Suppressor macrophage treated with lipopolysaccharide for 4 hours (primary cell): ENCODE measurements at regions not wholly inside any gene's neighbourhood (a gene's known extent, or its start where the extent isn't known, plus 50 kb on each side); places are given as distances from the start of the nearest gene placed in this dataset.
"Not testable (repeated sequence)": the region's sequence is repeated elsewhere in the genome, so short reads cannot be mapped to it uniquely, and the experiment has no call there.

Source experiments
- DNase-seq: peaks from one replicate; pipeline ENCODE4 v3.0.0-alpha.2; 2020

DNA sequence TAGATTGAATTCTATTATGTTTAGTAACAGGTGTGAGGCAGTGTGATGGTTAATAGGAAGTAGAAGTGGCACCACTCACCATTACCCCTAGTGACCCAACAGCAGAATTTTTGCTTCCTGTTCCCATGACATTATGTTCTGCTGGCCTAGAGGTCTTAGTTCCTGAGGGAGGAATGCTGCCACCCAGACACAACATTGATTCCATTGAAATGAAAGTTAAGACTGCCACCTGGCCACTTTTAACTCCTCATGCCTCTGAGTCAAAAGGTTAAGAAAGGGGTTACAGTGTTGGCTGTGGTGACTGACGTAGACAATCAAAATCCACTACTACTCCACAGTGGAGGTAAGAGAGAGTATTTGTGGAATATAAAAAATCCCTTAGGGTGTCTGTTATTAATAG, 218.9 kb upstream of the NMUR2 start:
- DNase-seq = no peak

DNA sequence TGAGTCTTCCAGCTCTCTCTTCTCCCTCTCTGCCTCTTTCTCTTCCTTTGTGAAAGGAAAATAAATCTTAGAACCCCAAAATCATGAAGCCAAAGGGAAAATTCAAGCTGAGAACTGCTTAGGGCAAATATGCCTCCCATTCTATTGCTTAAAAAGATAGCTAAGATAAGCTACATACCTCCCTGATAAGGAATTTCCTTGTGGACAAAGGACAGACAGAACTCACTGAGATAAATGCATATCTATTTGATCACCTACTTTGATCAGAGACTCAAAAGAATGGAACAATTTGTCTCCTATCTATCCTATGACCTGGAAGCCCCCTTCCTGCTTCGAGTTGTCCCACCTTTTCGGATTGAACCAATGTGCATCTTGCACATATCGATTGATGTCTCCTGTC, 220.6 kb upstream of the NMUR2 start:
- no peak for DNase-seq

DNA sequence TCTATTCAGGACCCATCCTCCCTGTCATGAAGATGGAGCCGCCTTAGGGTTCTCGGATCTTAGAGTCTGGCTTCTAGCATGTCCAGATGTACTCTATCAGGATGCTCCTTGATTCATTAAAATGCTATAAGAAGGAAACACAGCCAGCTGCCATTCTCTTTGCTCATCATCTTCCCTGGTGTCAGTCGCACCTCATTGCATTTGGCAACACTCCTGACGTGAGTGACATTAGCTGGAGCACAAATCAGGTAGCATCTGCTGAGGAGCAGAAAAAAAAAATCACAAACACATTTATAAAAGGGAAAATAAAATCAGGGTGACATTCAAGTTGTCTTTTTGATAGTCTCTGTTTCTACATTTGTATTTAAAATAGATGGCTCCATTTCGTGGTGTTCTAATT, 226.1 kb upstream of the NMUR2 start:
- DNase-seq = no peak

DNA sequence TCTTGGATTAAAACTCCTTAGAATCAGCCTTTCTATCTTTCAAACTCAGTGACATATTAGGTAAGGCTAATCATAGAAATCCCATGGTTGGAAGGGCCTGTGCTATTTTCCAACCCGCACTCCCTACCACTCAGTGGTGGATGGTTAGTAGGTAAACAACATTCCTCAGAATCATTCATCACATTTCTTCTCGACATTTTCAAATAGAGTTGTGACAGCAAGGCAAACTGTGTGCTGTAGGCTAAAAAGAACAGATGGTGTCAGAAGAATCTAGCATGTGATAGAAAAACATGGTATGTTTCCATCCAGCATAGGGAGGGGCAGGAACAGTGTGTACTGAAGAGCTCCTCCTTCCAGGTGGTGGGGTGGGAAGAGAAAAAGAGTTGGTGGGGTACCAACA, 227.3 kb upstream of the NMUR2 start:
- no peak for DNase-seq

DNA sequence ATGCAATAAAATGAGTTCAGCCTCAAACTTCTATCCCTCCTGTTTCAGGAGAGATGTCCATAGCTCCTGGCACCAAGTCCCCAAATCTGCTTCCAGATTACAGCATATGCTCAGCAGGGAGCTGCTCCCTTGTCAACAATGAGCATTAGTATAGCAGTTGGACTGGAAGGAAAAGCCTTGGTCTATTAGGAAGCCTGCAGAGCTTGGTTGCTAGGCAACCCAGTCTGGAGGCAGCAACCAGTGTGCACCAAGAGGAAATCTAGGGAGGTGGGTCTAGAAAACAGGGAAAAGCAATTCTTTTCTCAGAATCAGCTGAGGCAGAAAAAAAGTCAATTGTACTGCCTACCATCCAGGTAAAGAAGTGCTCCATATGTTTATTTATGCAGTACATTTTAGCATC, 229.5 kb upstream of the NMUR2 start:
- DNase-seq = no peak

DNA sequence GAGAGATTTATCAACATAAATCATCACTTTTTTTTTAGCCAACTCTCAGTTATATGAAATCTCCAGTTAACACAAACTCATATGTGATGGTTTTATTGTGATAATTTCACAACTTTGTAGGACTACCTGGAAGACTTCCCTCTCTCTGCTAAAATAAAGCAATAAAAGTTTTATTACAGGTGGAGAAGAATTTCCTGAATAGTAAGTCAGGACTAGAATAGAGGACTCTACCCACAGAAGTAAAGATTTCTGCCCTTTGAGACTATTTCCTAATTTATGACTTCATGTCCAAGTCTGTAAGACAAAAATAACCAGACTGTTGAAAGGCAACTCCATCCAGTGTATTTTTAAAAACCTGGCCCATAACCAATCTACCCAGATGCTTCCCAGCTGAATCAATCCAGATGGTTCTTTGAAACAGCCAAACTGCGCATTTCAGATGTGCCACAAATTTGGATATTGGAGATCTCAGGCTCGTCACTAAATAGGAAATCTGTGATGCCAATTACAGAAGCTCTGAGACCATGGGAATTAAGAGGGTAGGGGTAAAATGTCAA, 234.0 kb upstream of the NMUR2 start:
- no peak for DNase-seq

DNA sequence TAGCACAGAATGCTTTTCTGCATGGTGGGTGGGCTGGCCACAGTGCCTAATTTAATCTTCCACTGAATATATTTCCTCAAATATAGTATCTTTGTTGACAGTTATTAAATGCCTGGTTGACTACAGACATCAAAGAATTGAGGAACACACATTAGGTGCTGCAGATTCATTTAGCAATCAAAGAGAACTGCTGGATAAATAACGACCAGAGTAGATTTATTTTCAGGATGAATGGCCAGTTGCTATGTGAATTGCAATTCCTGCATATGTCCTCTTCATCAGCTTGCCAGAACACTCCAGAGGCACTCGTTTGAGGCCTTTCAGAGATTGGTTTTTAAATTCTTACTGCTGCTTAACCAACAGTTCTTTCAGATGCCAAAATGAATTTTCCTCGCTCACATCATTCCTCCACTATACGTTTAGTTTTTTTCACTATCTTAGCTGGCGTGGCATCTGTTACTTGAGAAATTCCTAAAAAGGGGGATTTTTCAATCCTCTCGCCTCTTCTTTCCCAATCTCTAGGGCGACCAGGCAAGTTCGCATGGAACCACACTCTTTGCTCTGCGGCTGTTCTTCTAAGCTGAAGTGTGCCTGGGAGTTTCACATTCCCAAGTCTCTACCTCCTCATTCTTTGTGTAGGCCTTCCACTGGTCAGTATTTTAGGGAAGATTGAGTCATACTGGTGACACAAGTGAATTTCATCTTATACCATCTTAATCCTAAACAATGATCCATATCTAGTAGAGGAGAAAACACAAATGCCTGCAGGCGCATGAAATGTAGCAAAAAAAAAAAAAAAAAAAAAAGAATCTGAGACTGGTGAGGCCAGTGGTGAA, 237.1 kb upstream of the NMUR2 start:
- DNase-seq = no peak

DNA sequence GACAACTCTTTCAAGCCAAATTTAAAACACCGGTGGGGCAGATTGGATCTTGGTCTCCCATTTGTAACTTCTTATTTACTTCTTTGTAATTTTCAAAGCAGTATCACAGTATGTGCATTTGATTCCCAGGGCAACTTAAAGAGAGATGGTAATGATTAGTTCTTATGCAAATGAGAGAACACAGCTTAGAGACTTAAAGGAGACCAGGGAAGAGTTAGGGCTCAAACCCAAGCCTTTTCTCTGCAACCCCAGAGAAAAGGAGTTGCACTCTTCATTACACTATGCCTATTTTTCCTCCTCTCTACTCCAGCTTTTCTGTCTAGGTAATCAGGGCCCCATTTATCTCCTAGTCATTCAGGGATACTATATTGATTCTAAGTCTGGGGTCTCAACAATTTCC, 237.8 kb upstream of the NMUR2 start:
- no peak for DNase-seq

DNA sequence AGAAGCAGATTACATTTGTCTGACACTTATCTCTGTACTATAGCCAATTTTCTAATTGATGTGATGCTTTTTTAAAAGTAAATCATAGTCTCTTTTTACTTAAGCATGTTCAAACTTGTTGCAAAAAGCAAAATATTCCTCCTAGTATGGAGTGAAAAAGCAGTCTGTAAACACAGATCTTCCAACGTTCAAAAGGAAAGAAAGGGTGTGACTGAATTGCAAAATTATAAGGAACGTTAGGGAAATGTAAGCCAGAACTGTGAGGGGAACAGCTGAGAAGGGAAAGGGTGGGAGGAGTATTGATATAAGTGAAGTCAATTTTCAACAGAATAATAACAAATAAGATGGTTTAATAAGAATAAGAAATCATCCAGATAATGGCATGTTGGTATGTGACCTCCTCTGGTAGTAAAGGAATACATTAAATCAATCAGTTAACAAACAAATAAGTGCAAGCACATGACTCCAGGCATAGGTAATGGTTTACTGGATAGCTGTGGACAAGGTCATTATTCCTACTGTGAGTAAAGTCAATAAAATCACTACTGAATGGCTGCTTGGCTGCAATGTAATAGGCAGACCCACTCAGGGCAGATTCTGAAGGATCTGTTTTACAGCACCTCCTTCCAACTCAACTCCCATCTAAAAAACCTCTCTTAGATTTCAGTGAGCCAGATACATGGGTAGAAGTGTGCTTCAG, 239.1 kb upstream of the NMUR2 start:
- no peak for DNase-seq

DNA sequence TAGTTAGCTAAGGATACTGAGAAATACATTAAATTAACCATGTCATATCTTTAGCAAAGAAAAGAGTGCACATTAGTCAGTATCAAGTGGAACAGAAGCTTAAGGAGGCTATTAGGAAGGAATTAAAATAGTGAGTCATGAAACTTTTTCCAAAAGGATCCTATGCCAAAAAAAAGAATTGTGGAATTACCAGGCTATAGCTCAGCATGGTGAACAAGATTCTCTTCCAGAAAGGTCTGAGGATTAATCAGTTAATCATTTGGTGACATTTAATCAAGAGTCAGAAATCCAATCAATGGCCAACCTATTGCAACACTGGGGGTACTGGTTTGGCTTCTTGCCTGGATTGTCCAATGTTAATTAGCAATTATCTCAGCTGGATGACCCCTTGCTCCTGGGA, 244.5 kb upstream of the NMUR2 start:
- DNase-seq = no peak

DNA sequence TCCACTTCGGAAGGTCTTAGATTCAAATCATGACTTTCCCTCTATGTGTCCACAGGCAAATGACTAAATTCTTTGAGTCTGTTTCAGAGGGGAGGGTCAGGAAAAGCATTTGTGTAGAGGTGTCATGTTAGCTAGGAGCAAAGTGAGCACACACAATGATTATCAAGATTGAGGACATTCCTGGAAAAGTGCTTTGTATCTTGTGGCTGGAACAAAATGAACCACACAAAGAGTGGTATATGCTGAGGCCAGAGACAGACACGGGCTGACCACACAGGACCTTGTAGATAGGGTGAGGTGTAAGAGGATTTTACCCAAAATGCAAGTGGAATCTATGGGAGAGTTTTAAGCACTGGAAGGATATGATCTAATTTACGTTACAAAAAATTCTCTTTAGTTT, 245.3 kb upstream of the NMUR2 start:
- DNase-seq = no peak

DNA sequence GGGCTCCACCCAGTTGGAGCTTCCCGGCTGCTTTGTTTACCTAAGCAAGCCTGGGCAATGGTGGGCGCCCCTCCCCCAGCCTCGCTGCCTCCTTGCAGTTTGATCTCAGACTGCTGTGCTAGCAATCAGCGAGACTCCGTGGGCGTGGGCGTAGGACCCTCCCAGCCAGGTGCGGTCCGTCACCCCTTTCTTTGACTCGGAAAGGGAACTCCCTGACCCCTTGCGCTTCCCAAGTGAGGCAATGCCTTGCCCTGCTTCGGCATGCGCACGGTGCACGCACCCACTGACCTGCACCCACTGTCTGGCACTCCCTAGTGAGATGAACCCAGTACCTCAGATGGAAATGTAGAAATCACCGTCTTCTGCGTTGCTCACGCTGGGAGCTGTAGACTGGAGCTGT, 254.4 kb upstream of the NMUR2 start:
- DNase-seq = not testable (repeated sequence)

DNA sequence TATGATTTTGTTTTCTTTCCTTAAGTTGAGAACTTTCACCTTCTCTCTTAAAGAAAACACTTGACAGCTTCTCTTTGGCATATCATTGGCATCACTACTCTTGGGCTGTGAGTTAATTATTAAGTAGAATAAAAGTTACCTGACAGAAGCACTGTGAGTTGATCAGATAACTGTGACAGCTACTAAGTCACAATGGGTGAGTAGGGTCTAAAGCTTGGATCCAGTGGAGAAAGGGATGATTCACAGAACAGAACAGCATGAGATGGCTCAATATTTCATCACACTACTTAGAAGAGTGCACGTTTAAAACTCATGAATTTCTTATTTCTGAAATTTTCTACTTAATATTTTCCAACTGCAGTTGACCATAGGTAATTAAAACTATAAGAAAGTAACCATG, 268.5 kb upstream of the NMUR2 start:
- no peak for DNase-seq

DNA sequence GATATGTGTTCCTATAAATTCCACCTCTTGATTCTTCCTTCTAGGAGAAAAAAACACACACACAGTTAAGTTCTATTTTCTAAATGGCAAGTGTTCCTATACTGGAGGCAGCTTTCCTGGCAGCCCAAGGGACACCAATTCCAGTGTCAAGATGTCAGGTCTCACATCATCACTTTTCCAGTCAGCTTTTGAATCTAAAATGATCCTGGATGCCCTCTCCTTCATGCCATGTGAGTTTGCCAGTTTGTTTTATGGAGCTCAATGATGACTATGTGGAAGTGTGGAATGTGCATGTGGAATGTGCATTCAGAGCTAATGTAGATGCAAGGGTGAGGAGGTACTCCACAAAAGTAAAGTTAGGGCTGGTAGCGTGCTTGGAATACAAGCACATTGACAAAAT, 269.3 kb upstream of the NMUR2 start:
- no peak for DNase-seq

DNA sequence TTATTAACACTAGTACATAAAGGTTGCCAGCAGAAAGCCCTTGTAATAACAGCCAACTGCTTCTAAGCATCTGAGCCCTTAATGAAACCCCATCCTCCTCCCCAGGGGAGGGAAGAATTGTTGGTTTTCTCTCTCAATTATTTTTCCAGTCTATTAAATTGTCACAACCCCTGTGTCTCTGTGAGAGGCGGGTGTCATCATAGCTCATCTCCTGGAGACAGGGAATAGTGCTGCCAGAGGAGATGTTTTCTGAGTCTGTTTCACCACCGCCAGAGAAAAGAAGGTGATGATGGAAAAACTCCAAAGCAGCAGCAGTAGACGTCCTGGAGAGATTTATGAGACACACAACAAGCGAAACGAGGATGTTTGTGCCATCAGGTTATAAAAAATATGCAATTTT, 271.1 kb upstream of the NMUR2 start:
- DNase-seq = no peak

DNA sequence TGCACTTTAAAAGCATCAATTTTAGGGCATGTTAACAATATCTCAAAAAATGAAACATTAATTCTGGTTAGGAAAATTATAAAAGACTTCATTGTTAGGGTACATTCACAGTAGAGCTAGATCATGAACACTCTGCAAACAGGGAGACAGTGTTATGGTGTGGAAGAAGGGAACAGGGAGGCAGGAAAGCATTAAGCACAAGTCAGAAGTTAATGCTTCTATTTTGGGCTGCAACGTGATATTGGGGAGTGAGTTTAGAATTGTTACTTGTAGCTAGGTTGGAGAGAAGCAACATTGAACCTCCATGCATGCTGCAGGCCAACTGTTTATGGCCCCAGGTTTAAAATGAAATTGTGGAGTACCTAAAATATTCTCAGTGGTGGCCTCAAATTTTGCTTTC, 278.1 kb upstream of the NMUR2 start:
- no peak for DNase-seq

DNA sequence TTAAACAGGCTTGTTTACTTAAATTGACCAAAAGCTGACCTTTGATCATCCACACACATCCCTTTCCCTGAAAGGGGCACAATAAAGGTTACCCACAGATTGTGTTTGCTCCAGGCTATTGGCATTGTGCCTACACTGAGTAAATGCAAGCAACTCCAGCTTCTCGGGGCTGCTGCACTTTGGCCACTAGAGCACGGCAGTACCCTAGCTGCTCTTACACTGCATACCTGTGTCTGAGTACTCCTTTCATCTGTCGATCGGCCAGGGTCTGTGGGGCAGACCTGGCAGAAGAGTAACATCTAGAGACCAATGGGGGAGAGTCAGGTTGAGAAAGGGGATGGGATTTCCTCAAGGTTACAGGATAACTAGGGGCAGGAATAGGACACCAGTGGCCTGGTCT, 281.9 kb upstream of the NMUR2 start:
- DNase-seq = no peak

DNA sequence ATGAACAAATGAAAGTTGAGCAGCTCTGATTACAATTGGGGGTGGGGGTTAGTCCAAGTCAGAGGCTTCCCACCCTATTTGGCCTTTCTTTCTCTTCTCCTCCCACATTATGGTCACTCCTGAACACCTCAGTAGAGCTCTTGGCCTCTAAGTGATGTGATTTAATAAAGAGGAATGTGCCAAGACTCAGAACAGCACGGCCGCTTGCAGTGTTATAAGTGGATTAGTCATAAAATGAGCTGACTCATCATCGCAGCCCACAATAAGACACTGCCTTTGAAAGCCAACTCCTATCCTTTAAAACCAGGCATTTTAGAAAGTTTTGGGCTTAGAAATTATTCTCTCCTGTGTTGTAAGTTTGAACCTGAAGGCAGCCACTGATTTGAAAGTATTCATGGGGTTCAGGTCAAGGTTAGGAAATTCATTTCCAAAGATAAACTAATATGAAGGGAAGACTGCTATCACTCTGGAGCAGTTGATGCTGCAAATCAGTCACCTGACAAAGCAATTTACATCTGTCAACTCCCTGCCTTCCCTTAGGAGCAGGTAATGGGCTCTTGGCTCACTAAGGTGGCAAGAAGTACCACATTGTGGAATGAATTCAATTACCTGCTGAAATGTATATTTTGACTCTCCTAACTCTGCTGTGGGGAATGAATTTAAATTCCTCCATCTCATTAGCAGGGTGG, 283.6 kb upstream of the NMUR2 start:
- no peak for DNase-seq

DNA sequence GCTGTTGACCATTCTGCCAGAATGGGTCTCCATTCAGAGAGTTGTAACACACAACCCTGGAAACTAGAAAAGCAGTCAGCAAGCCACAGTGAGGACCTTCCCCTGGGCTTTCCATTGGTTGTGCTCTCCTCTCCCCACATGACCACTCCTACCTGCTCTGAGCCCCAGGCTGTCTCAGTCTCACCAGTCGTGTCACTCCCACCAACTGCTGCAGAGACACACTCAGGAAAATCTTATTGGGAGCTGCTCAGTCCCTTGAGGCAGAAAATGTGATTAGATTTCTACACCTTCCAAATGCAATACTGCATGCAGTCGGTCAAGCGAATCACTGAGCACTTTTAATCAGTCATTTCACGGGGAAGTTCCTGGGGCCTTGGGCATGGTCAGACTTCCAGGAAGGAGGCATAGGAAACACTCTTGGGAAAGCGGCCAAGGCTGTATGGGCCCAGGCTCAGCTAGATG, 284.2 kb upstream of the NMUR2 start:
- no peak for DNase-seq

DNA sequence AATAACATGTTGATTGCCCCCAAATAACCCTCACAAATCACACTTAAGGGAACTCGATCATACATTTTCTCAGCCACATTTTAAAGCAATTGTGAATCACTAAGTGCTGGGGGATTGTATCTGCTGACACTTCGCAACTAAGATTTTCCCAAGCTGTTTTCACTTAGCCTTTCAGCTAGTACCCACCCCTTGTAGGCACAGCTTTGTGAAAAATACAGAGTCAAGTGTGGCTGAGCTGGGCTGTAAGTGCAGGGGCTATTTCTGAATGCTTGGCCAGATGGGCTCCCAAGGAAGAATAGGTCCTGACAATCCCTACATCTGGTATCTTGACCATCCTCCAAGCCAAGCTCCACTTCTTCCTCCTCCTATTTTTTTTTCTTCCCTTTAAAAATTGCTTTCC, 289.2 kb upstream of the NMUR2 start:
- no peak for DNase-seq

DNA sequence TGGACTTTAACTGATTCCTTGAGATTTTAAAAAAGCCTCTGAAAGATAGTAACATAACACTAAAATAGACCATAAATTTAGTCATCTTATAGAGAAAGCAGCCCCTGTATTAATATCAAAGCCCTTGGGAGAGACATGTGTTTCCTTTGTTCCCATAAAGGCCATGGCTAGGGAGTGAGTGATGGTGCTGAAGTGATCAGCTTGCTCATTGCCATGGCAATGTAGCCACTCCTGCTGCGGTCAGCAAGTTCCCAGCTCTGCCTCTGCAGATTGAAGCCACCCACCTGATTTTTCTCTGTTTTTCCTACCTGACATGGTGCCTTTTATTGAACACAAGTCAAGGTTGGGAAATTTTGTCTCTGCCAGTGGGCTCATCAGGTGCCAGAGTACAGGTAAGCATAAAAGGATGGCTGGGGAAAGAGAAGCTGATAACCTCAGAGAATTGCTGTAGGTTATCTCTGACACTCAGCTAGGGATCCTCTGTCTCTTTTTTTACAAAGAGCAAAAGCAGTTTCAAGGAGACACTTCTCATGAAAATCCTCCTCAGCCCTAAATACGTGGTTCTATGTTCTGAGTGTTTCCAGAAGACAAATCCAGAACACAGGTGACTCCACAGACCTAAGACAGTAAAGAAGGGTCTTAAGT, 296.3 kb upstream of the NMUR2 start:
- DNase-seq = no peak

DNA sequence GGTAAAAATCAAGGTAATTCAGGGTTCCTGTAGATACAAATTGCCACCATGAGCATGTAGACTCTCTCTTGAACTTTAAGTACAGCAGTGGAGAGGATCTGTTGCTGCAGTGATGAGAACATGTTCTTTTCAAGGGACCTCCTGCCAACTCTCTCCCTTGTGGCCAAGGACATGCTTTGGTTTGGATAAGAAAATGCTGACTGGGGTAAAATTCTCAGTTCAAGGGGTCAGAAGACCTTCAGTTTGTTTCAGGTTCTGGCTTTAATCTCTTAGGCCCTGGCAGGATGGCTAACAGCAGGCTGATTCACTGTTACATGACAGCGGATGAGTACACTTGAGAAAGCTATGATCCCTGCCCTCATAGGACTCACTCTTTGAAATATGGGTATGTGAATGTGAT, 299.2 kb upstream of the NMUR2 start:
- DNase-seq = no peak

DNA sequence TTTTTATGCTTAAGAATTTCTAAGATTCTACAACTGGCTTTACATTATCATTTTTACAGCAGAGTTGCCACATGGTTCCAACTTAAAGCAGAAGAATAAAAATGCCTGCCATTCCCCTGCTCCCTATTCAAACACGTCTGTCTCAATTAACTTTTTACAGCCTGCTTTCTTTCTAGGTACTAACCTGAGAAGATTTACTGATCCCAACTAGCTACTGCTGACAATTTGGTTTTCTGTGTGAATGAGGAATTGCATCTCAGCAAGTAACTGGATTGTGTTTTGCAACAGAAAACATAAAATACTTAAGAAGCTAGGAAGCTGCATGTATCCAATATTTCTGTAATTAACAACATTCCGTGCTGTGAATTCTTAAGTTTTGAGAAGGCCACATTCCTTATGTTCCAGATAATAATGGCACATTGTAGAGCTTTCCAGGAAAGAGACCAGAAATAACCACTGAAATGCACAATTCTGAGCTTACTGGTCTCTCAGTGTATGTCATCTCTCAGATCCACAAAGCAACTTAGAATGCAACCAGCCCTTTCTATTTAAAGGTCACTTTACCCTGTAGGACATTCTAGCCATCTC, 306.8 kb upstream of the NMUR2 start:
- DNase-seq = no peak
